ENCODE measurements at regions not wholly inside any gene's neighbourhood (a gene's known extent, or its start where the extent isn't known, plus 50 kb on each side); places are given as distances from the start of the nearest gene placed in this dataset.
A peak's percentile ranks its signal among the peaks of the same experiment; 100 is the strongest.

GRCh38 chr12:107351713-107352112 lies 258.4 kb upstream of the CRY1 start:
- Histone ChIP-seq H3K9me3 (replicated peaks; ENCODE audit: control insufficient read depth, insufficient read depth, low read depth, low read length) (no peaks in the 10 kb centered on the region), H2AFZ (ENCODE audit: low read depth, low read length) (no peak overlapping the region), H3K9ac (ENCODE audit: insufficient read depth in 1 of 2, low read depth in 2 of 2, low read length in 2 of 2) (no peak overlapping the region), H4K20me1 (replicated peaks; ENCODE audit: control insufficient read depth, insufficient read depth, low read length) (no peaks in the 10 kb centered on the region; the same call in 1 of the 2 replicates), H3K79me2 (ENCODE audit: control insufficient read depth, insufficient read depth, low read length) (no peaks in the 10 kb centered on the region), H3K4me2 (ENCODE audit: insufficient read depth, low read length) (no peak overlapping the region), H3K27me3 (ENCODE audit: control insufficient read depth in 2 of 2, insufficient read depth in 2 of 2, low read length in 2 of 2) (peaks cover 0 to 3% of the 10 kb centered on the region in 2 experiments; a peak in 2 of 5 replicates), H3K4me1 (replicated peaks in 1 of 2; ENCODE audit: control insufficient read depth in 2 of 2, insufficient read depth in 2 of 2, low read length in 2 of 2) (no peaks in the 10 kb centered on the region), H3K27ac (ENCODE audit: extremely low read depth, low read depth, low read length) (no peak overlapping the region), H3K4me3 (no peak overlapping the region), H3K36me3 (ENCODE audit: control insufficient read depth, insufficient read depth, low read length) (no peaks in the 10 kb centered on the region), H3K9me1 (ENCODE audit: control insufficient read depth, insufficient read depth, low read length) (no peaks in the 10 kb centered on the region)
- FAIRE-seq (no peak), ATAC-seq (no peak), DNase-seq (ENCODE audit: extremely low read depth in 1 of 4, low spot score in 3 of 4) (no peak)
- CTCF ChIA-PET (ENCODE audit: low intra/inter-chr PET ratio), result no interaction called here
- POLR2A ChIA-PET, result interaction anchor here (0.7 kb wide), 1 partner anchor 129 kb away, joined by 3 read pairs; no protein-coding TSS in a partner anchor
- in situ Hi-C loops (cut with MboI), result no loop called here
- no peak for TF ChIP-seq CREB5 (CRISPR knock-in tag; IDR thresholded peaks at IDR 0.05)
- peak; percentile 12; the same call in 1 of the 2 replicates for TF ChIP-seq MAFG (tag; conservative IDR thresholded peaks at IDR 0.05)
- TF ChIP-seq BRD9 (IDR thresholded peaks at IDR 0.05; ENCODE audit: low read depth, partially characterized antibody), result no peak
- no peak for TF ChIP-seq TAF7 (tag; IDR thresholded peaks at IDR 0.05)
- BruUV-seq (replicated peaks), result no TSS peak
- intact Hi-C loops (cut with micrococcal nuclease), result no loop called here
